ENCODE measurements at regions not wholly inside any gene's neighbourhood (a gene's known extent, or its start where the extent isn't known, plus 50 kb on each side); places are given as distances from the start of the nearest gene placed in this dataset.

- Mint-ChIP-seq H3K4me1 (ENCODE audit: low read depth) (no peaks in the 10 kb centered on the region), H3K9me3 (peaks cover 10% of the 10 kb centered on the region), H3K27ac (no peak overlapping the region), H3K36me3 (ENCODE audit: low read depth) (no peaks in the 10 kb centered on the region), H3K27me3 (ENCODE audit: low read depth) (no peaks in the 10 kb centered on the region), H3K4me3 (ENCODE audit: low read depth) (no peak overlapping the region)
- intact Hi-C loops (cut with micrococcal nuclease): no loop called here
- no peak for DNase-seq (ENCODE audit: low spot score)
These were observed 303.5 kb upstream of the SPOCK3 start for GRCh38 chr4:167537761-167538160.

DNA sequence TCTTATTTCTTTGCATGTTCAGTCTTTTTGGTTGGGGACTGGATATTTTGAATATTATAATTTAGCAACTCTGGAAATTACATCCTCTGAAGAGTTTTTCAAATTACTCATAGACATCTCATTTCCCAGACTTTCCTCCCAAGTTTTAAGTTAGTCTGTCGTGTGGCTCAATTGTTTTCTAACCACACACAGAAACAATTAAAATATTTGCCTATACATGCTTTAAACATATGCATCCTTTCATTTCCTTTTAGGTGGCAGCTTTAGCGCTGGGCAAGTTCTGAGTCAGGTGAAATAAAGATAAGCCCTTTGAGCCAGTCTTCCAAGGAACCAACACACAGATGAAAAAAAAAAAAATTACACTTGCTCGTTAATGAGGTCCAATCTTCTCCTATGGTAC, 307.0 kb upstream of the SPOCK3 start:
- Mint-ChIP-seq H3K36me3 (ENCODE audit: low read depth) (no peaks in the 10 kb centered on the region), H3K4me3 (ENCODE audit: low read depth) (no peak overlapping the region), H3K27me3 (ENCODE audit: low read depth) (no peaks in the 10 kb centered on the region), H3K9me3 (peaks cover 15% of the 10 kb centered on the region), H3K4me1 (ENCODE audit: low read depth) (no peaks in the 10 kb centered on the region), H3K27ac (no peak overlapping the region)
- no peak for DNase-seq (ENCODE audit: low spot score)
- intact Hi-C loops (cut with micrococcal nuclease): no loop called here

- Mint-ChIP-seq H3K36me3 (ENCODE audit: low read depth) (no peaks in the 10 kb centered on the region), H3K4me1 (ENCODE audit: low read depth) (no peaks in the 10 kb centered on the region), H3K9me3 (peaks cover 23% of the 10 kb centered on the region), H3K4me3 (ENCODE audit: low read depth) (no peak overlapping the region), H3K27me3 (ENCODE audit: low read depth) (no peaks in the 10 kb centered on the region), H3K27ac (no peak overlapping the region)
- intact Hi-C loops (cut with micrococcal nuclease): no loop called here
- no peak for DNase-seq (ENCODE audit: low spot score)
These were observed 310.1 kb upstream of the SPOCK3 start for GRCh38 chr4:167544391-167544790.

DNA sequence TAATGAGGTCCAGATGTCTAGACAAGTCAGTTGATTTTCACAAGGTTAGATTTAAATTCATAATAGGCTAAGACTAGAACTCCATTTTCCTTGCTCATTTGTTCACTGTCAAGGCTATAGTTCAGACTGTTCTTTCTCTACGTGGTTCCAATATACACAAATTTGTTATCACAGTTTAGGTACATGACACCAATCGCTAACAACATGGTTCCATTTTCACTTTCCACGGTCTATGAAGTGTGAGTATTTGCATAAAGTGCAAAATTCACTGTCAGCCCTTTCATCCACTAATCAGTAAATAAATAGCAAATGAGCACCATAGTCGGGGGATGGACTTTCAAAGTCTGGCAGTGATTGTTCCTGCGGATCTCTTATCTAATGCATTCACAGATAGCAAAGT, 315.7 kb upstream of the SPOCK3 start:
- Mint-ChIP-seq H3K9me3 (peaks cover 12% of the 10 kb centered on the region), H3K27me3 (ENCODE audit: low read depth) (no peaks in the 10 kb centered on the region), H3K27ac (no peak overlapping the region), H3K4me3 (ENCODE audit: low read depth) (no peak overlapping the region), H3K36me3 (ENCODE audit: low read depth) (no peaks in the 10 kb centered on the region), H3K4me1 (ENCODE audit: low read depth) (no peaks in the 10 kb centered on the region)
- intact Hi-C loops (cut with micrococcal nuclease): no loop called here
- DNase-seq (ENCODE audit: low spot score): no peak

- H3K36me3 Mint-ChIP-seq (ENCODE audit: low read depth): no peaks in the 10 kb centered on the region
These were observed 321.2 kb upstream of the SPOCK3 start for GRCh38 chr4:167555338-167556022.

GRCh38 chr4:167578906-167579305, 344.6 kb upstream of the SPOCK3 start:
- H3K9me3 Mint-ChIP-seq: peaks cover 41% of the 10 kb centered on the region
- H3K4me3 Mint-ChIP-seq (ENCODE audit: low read depth): no peak overlapping the region
- H3K36me3 Mint-ChIP-seq (ENCODE audit: low read depth): no peaks in the 10 kb centered on the region
- H3K27ac Mint-ChIP-seq: no peak overlapping the region
- intact Hi-C loops (cut with micrococcal nuclease): no loop called here
- no peaks in the 10 kb centered on the region for H3K4me1 Mint-ChIP-seq (ENCODE audit: low read depth)
- H3K27me3 Mint-ChIP-seq (ENCODE audit: low read depth): no peaks in the 10 kb centered on the region
- no peak for DNase-seq (ENCODE audit: low spot score)

More at GRCh38 chr4:167555338-167556022, 321.2 kb upstream of the SPOCK3 start:
- no peaks in the 10 kb centered on the region for H3K27me3 Mint-ChIP-seq (ENCODE audit: low read depth)
- H3K9me3 Mint-ChIP-seq: peaks cover 14% of the 10 kb centered on the region
- intact Hi-C loops (cut with micrococcal nuclease): no loop called here
- H3K4me1 Mint-ChIP-seq (ENCODE audit: low read depth): no peaks in the 10 kb centered on the region
- no peak for DNase-seq (ENCODE audit: low spot score)
- no peak overlapping the region for H3K27ac Mint-ChIP-seq
- no peak overlapping the region for H3K4me3 Mint-ChIP-seq (ENCODE audit: low read depth)

DNA sequence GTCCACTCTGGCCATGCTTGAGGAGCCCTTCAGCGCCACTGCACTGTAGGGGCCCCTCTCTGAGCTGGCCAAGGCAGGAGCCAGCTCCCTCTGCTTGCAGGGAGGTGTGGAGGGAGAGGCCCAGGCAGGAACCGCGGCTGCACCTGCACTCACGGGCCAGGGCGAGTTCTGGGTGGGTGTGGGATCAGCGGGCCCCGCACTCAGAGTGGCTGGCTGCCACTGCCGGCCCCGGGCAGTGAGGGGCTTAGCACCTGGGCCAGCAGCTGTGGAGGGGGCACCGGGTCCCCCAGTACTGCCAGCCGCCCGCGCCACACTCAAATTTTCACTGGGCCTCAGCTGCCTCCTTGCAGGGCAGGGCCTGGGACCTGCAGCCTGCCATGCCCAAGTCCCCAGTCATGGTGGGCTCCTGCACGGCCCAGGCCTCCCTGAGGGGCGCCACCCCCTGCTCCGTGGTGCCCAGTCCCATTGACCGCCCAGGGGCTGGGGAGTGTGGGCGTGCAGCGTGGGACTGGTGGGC, 347.2 kb upstream of the SPOCK3 start:
- Mint-ChIP-seq H3K27me3 (ENCODE audit: low read depth) (no peaks in the 10 kb centered on the region), H3K4me3 (ENCODE audit: low read depth) (no peak overlapping the region), H3K27ac (no peak overlapping the region), H3K9me3 (peaks cover 29% of the 10 kb centered on the region), H3K36me3 (ENCODE audit: low read depth) (no peaks in the 10 kb centered on the region), H3K4me1 (ENCODE audit: low read depth) (no peaks in the 10 kb centered on the region)
- no peak for DNase-seq (ENCODE audit: low spot score)
- intact Hi-C loops (cut with micrococcal nuclease): no loop called here

GRCh38 chr4:167587361-167587760, 353.1 kb upstream of the SPOCK3 start:
- Mint-ChIP-seq H3K4me1 (ENCODE audit: low read depth) (no peaks in the 10 kb centered on the region), H3K4me3 (ENCODE audit: low read depth) (no peak overlapping the region), H3K27me3 (ENCODE audit: low read depth) (no peaks in the 10 kb centered on the region), H3K36me3 (ENCODE audit: low read depth) (no peaks in the 10 kb centered on the region), H3K9me3 (peaks cover 20% of the 10 kb centered on the region), H3K27ac (no peak overlapping the region)
- DNase-seq (ENCODE audit: low spot score): no peak
- intact Hi-C loops (cut with micrococcal nuclease): no loop called here

DNA sequence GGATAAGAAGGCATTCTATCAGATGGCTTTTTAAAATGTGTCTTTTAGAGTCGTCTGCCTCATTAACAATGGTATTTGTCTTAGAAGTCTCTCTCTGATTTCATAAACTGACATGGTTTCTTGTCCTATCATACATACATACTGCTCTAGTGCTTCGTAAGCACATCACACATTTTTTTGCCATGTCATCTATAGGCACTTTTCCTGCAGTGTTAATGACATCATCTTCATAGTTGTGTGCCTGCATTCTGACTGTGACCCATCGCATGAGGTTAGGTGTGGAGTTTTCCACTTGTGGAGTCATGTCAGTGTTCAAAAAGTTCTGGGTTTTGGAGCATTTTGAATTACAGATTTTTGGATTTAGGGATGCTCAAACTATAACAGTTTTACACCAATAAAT, 361.6 kb upstream of the SPOCK3 start:
- Mint-ChIP-seq H3K9me3 (peaks cover 3% of the 10 kb centered on the region), H3K36me3 (ENCODE audit: low read depth) (no peaks in the 10 kb centered on the region), H3K4me1 (ENCODE audit: low read depth) (no peaks in the 10 kb centered on the region), H3K27ac (no peak overlapping the region), H3K27me3 (ENCODE audit: low read depth) (no peaks in the 10 kb centered on the region), H3K4me3 (ENCODE audit: low read depth) (no peak overlapping the region)
- intact Hi-C loops (cut with micrococcal nuclease): no loop called here
- no peak for DNase-seq (ENCODE audit: low spot score)

GRCh38 chr4:167602157-167602556, 367.9 kb upstream of the SPOCK3 start:
- no peaks in the 10 kb centered on the region for H3K36me3 Mint-ChIP-seq (ENCODE audit: low read depth)
- intact Hi-C loops (cut with micrococcal nuclease): no loop called here
- no peak overlapping the region for H3K27ac Mint-ChIP-seq
- no peaks in the 10 kb centered on the region for H3K4me1 Mint-ChIP-seq (ENCODE audit: low read depth)
- no peak overlapping the region for H3K4me3 Mint-ChIP-seq (ENCODE audit: low read depth)
- DNase-seq (ENCODE audit: low spot score): no peak
- H3K9me3 Mint-ChIP-seq: no peaks in the 10 kb centered on the region
- no peaks in the 10 kb centered on the region for H3K27me3 Mint-ChIP-seq (ENCODE audit: low read depth)

DNA sequence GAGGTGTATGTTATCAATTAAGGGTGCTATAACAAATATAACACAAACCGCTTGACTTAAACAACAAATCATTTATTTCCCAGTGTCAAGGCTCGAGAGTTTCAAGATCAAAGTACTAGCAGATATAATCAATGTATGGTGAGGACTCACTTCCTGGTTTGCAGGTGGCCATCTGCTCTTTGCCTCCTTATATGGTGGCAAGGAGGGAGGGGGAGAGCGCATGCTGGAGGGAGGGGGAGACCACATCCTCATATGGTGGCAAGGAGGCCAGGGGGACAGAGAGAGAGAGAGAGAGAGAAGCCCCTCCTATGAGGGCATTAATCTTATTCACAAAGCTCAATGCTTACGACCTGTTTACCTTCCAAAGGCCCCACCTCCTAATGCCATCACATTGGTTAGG, 372.3 kb upstream of the SPOCK3 start:
- no peaks in the 10 kb centered on the region for H3K36me3 Mint-ChIP-seq (ENCODE audit: low read depth)
- no peaks in the 10 kb centered on the region for H3K27me3 Mint-ChIP-seq (ENCODE audit: low read depth)
- no peaks in the 10 kb centered on the region for H3K4me1 Mint-ChIP-seq (ENCODE audit: low read depth)
- intact Hi-C loops (cut with micrococcal nuclease): no loop called here
- H3K27ac Mint-ChIP-seq: no peak overlapping the region
- DNase-seq (ENCODE audit: low spot score): no peak
- no peak overlapping the region for H3K4me3 Mint-ChIP-seq (ENCODE audit: low read depth)
- H3K9me3 Mint-ChIP-seq: peaks cover 7% of the 10 kb centered on the region

DNA sequence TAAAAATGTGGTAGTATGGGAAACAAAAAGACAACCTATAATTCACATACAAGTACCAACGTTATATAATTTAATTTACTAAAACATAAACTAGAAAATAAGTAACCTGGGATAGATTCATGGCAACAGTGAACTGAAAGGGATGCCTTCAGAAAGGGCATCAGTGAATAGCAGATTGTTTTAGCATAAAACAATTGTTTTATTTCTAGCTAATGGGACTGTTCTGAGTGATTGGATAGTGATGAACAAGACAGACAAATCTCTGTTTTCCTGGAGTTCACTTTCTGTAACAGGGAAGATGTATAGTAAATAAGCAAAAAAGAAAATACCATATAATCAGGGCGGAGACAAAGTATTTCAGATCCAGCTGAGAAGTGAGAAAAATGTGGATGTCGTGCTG, 379.1 kb upstream of the SPOCK3 start:
- intact Hi-C loops (cut with micrococcal nuclease): no loop called here
- H3K9me3 Mint-ChIP-seq: no peaks in the 10 kb centered on the region
- DNase-seq (ENCODE audit: low spot score): no peak
- no peak overlapping the region for H3K27ac Mint-ChIP-seq
- H3K4me3 Mint-ChIP-seq (ENCODE audit: low read depth): no peak overlapping the region
- H3K4me1 Mint-ChIP-seq (ENCODE audit: low read depth): no peaks in the 10 kb centered on the region
- H3K27me3 Mint-ChIP-seq (ENCODE audit: low read depth): no peaks in the 10 kb centered on the region
- no peaks in the 10 kb centered on the region for H3K36me3 Mint-ChIP-seq (ENCODE audit: low read depth)

DNA sequence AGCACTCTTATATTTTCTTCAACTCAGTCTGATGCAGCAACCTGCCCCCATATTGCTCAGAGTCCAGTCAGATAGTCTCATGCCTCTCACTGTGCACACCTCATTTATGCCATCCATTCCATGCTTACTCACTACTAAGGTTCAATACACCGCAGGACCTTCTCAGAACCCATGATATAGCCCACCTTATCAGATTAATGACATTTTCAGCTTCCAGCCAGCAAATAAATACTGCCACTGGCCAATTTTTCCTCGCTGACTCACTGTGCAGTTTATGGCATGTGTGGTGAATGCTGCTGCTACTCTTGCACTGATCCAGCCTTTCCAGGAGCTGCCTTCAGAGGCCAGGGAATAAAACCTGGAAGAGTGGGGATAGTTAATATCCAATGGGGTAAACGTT, 380.6 kb upstream of the SPOCK3 start:
- no peaks in the 10 kb centered on the region for H3K27me3 Mint-ChIP-seq (ENCODE audit: low read depth)
- no peaks in the 10 kb centered on the region for H3K4me1 Mint-ChIP-seq (ENCODE audit: low read depth)
- no peak overlapping the region for H3K4me3 Mint-ChIP-seq (ENCODE audit: low read depth)
- no peak for DNase-seq (ENCODE audit: low spot score)
- H3K36me3 Mint-ChIP-seq (ENCODE audit: low read depth): no peaks in the 10 kb centered on the region
- intact Hi-C loops (cut with micrococcal nuclease): no loop called here
- no peak overlapping the region for H3K27ac Mint-ChIP-seq
- H3K9me3 Mint-ChIP-seq: no peaks in the 10 kb centered on the region

GRCh38 chr4:167616476-167616875, 382.2 kb upstream of the SPOCK3 start:
- intact Hi-C loops (cut with micrococcal nuclease): no loop called here
- Mint-ChIP-seq H3K4me1 (ENCODE audit: low read depth) (no peaks in the 10 kb centered on the region), H3K4me3 (ENCODE audit: low read depth) (no peak overlapping the region), H3K9me3 (no peaks in the 10 kb centered on the region), H3K27me3 (ENCODE audit: low read depth) (no peaks in the 10 kb centered on the region), H3K27ac (no peak overlapping the region), H3K36me3 (ENCODE audit: low read depth) (no peaks in the 10 kb centered on the region)
- no peak for DNase-seq (ENCODE audit: low spot score)
